GM23338 (cell line): ENCODE measurements at regions not wholly inside any gene's neighbourhood (a gene's known extent, or its start where the extent isn't known, plus 50 kb on each side); places are given as distances from the start of the nearest gene placed in this dataset.
A peak's percentile ranks its signal among the peaks of the same experiment; 100 is the strongest.

Experiments used
- ATAC-seq: fragments of 200-7000 bp; cut with Tn5 transposase; 3 replicates; pipeline ENCODE4 v1.9.1; 2020
- DNase-seq: peaks from one replicate; pipeline ENCODE4 v3.0.0-alpha.2; 2015; ENCODE audit warnings: low spot score
- H2AFZ ChIP-seq: fragments of 200-600 bp; sonication (generic); 2 replicates; pipeline ENCODE4 v1.8.0; 2016; ENCODE audit warnings: antibody characterized with exemption, mild to moderate bottlenecking, moderate library complexity
- H3F3A ChIP-seq: fragments of 200-600 bp; sonication (generic); replicated peaks from 2 replicates; pipeline ENCODE4 v1.8.0; 2017; ENCODE audit warnings: antibody characterized with exemption, mixed run types, low read depth
- H3K27ac ChIP-seq: fragments of 200-600 bp; sonication (generic); 2 replicates; pipeline ENCODE4 v1.6.1; 2016; ENCODE audit warnings: low read depth
- H3K27me3 ChIP-seq: fragments of 200-600 bp; sonication (generic); 2 replicates; pipeline ENCODE4 v1.8.0; 2016; ENCODE audit warnings: mild to moderate bottlenecking, mixed run types, moderate library complexity; ENCODE audit not compliant: insufficient read depth
- H3K36me3 ChIP-seq: fragments of 200-600 bp; sonication (generic); 2 replicates; pipeline ENCODE4 v1.8.0; 2016; ENCODE audit warnings: mild to moderate bottlenecking; ENCODE audit not compliant: insufficient read depth
- H3K4me1 ChIP-seq: fragments of 200-600 bp; sonication (generic); 2 replicates; pipeline ENCODE4 v1.8.0; 2016; ENCODE audit warnings: mild to moderate bottlenecking, moderate library complexity; ENCODE audit not compliant: insufficient read depth
- H3K4me2 ChIP-seq: fragments of 200-600 bp; sonication (generic); 2 replicates; pipeline ENCODE4 v1.7.1; 2017; ENCODE audit warnings: mixed run types
- H3K4me3 ChIP-seq: fragments of 200-600 bp; sonication (generic); 2 replicates; pipeline ENCODE4 v1.6.1; 2016; ENCODE audit warnings: mixed run types
- H3K79me2 ChIP-seq: fragments of 200-600 bp; sonication (generic); replicated peaks from 2 replicates; pipeline ENCODE4 v1.8.0; 2017; ENCODE audit warnings: mild to moderate bottlenecking; ENCODE audit not compliant: insufficient read depth
- H3K9me2 ChIP-seq: fragments of 200-600 bp; sonication (generic); 2 replicates; pipeline ENCODE4 v1.8.0; 2017; ENCODE audit not compliant: insufficient read depth
- H4K20me1 ChIP-seq: fragments of 200-600 bp; sonication (generic); replicated peaks from 2 replicates; pipeline ENCODE4 v1.8.0; 2017; ENCODE audit warnings: mild to moderate bottlenecking; ENCODE audit not compliant: insufficient read depth
- H3K27ac Mint-ChIP-seq: 2 replicates; pipeline ENCODE4 v1.8.0; 2020; ENCODE audit warnings: inconsistent platforms, mild to moderate bottlenecking, moderate library complexity, mixed read lengths
- H3K27me3 Mint-ChIP-seq: 3 replicates; pipeline ENCODE4 v1.8.0; 2022; ENCODE audit warnings: low read depth, mild to moderate bottlenecking, moderate library complexity, mixed read lengths, inconsistent platforms; ENCODE audit not compliant: insufficient read depth, poor library complexity
- H3K36me3 Mint-ChIP-seq: 3 replicates; pipeline ENCODE4 v1.8.0; 2021; ENCODE audit warnings: low read depth, mild to moderate bottlenecking, inconsistent platforms, moderate library complexity, mixed read lengths
- H3K4me1 Mint-ChIP-seq: 3 replicates; pipeline ENCODE4 v1.8.0; 2020; ENCODE audit warnings: mild to moderate bottlenecking, inconsistent platforms, mixed read lengths
- H3K4me3 Mint-ChIP-seq: 3 replicates; pipeline ENCODE4 v1.8.0; 2021; ENCODE audit warnings: moderate library complexity, mild to moderate bottlenecking, inconsistent platforms, mixed read lengths
- H3K9me3 Mint-ChIP-seq: 3 replicates; pipeline ENCODE4 v1.8.0; 2020; ENCODE audit warnings: moderate library complexity, mild to moderate bottlenecking, inconsistent platforms, mixed read lengths
- CREB1 ChIP-seq: fragments of 250-450 bp; sonication (Bioruptor Pico); IDR thresholded peaks from 2 replicates; pipeline ENCODE4 v1.5.0; 2020; ENCODE audit warnings: low read depth, mild to moderate bottlenecking, moderate library complexity
- CTCF ChIP-seq, 2 experiments: fragments of 200-600 bp in 1 of 2; sonication (generic) in 1 of 2; conservative IDR thresholded peaks; 2 replicates each; pipeline versions ENCODE4 v1.5.1 to v1.6.1; 2016 to 2017; ENCODE audit warnings: antibody characterized with exemption in 2 of 2, low read depth in 2 of 2, mild to moderate bottlenecking in 2 of 2, moderate library complexity in 1 of 2
- ETS1 ChIP-seq: IDR thresholded peaks from 2 replicates; pipeline ENCODE4 v1.6.1; 2016; ENCODE audit warnings: antibody characterized with exemption
- EZH2 ChIP-seq: fragments of 200-600 bp; sonication (generic); IDR thresholded peaks from one replicate; pipeline ENCODE4 v1.8.0; 2017; ENCODE audit warnings: antibody characterized with exemption, mild to moderate bottlenecking, low read depth; ENCODE audit not compliant: unreplicated experiment
- EZH2phosphoT487 ChIP-seq: fragments of 200-600 bp; sonication (generic); IDR thresholded peaks from one replicate; pipeline ENCODE4 v1.8.1; 2018; ENCODE audit warnings: antibody characterized with exemption; ENCODE audit not compliant: unreplicated experiment
- JUNB ChIP-seq: IDR thresholded peaks from one replicate; pipeline ENCODE4 v1.6.1; 2016; ENCODE audit warnings: antibody characterized with exemption; ENCODE audit not compliant: unreplicated experiment
- NANOG ChIP-seq: IDR thresholded peaks from 2 replicates; pipeline ENCODE4 v1.6.1; 2016; ENCODE audit warnings: antibody characterized with exemption, borderline replicate concordance
- POLR2AphosphoS5 ChIP-seq: IDR thresholded peaks from 2 replicates; pipeline ENCODE4 v1.6.1; 2016; ENCODE audit warnings: antibody characterized with exemption, low read depth
- REST ChIP-seq: IDR thresholded peaks from one replicate; pipeline ENCODE4 v1.6.1; 2018; ENCODE audit warnings: antibody characterized with exemption; ENCODE audit not compliant: unreplicated experiment
- STAT1 ChIP-seq: IDR thresholded peaks from one replicate; pipeline ENCODE4 v1.6.1; 2016; ENCODE audit warnings: antibody characterized with exemption; ENCODE audit not compliant: unreplicated experiment
- ZNF114 ChIP-seq: fragments of 250-450 bp; sonication (Bioruptor Pico); IDR thresholded peaks from 2 replicates; pipeline ENCODE4 v1.5.0; 2020; ENCODE audit warnings: mild to moderate bottlenecking, moderate library complexity
- ZNF331 ChIP-seq: fragments of 250-450 bp; sonication (Bioruptor Pico); IDR thresholded peaks from 2 replicates; pipeline ENCODE4 v1.5.0; 2020; ENCODE audit warnings: low read depth, mild to moderate bottlenecking, moderate library complexity
- ZNF462 ChIP-seq: fragments of 250-450 bp; sonication (Bioruptor Pico); IDR thresholded peaks from 2 replicates; pipeline ENCODE4 v1.5.0; 2020; ENCODE audit warnings: mild to moderate bottlenecking, moderate library complexity

GRCh38 chr13:111850976-111851375 lies 216.0 kb upstream of the SOX1 start:
- Mint-ChIP-seq H3K27ac (no peak overlapping the region), H3K36me3 (peaks cover 11% of the 10 kb centered on the region; the same call in 2 of the 3 replicates), H3K4me3 (no peak overlapping the region), H3K4me1 (peaks cover 51% of the 10 kb centered on the region), H3K27me3 (peaks cover 16% of the 10 kb centered on the region), H3K9me3 (peaks cover 11% of the 10 kb centered on the region; the same call in 2 of the 3 replicates)
- 0 out of 2 replicates have a peak, but pooled peaks cover 8% of the 10 kb centered on the region for H3K9me2 ChIP-seq
- H3K27ac ChIP-seq: no peak overlapping the region; the same call in 1 of the 2 replicates
- no peaks in the 10 kb centered on the region for H4K20me1 ChIP-seq
- no peak overlapping the region for H2AFZ ChIP-seq
- no peak overlapping the region for H3K4me3 ChIP-seq
- peaks cover 9% of the 10 kb centered on the region; the same call in 1 of the 2 replicates for H3K36me3 ChIP-seq
- DNase-seq (no peak), ATAC-seq (no peak)
- H3F3A ChIP-seq: peaks cover 9% of the 10 kb centered on the region; the same call in 1 of the 2 replicates
- peaks cover 36% of the 10 kb centered on the region for H3K4me1 ChIP-seq
- TF ChIP-seq JUNB (no peak), CREB1 (no peak), STAT1 (no peak), ZNF462 (CRISPR knock-in tag) (no peak), EZH2 (no peak), ZNF331 (no peak), REST (no peak), NANOG (no peak), ETS1 (no peak), EZH2phosphoT487 (no peak), ZNF114 (no peak), CTCF (conservative IDR thresholded peaks at IDR 0.05; ENCODE audit: low read depth in 2 of 2) (no peak), POLR2AphosphoS5 (no peak)
- H3K79me2 ChIP-seq: no peaks in the 10 kb centered on the region
- peak overlapping the region; percentile 41 for H3K4me2 ChIP-seq
- no peaks in the 10 kb centered on the region for H3K27me3 ChIP-seq
